Ishikawa (cell line): ENCODE measurements at regions not wholly inside any gene's neighbourhood (a gene's known extent, or its start where the extent isn't known, plus 50 kb on each side); places are given as distances from the start of the nearest gene placed in this dataset.

Experiments used
- CEBPB ChIP-seq: IDR thresholded peaks from 2 replicates; pipeline ENCODE4 v1.6.1; 2012
- CREB1 ChIP-seq: IDR thresholded peaks from 2 replicates; pipeline ENCODE4 v1.6.1; 2012; ENCODE audit warnings: low read depth
- EGR1 ChIP-seq: IDR thresholded peaks from 2 replicates; pipeline ENCODE4 v1.6.1; 2012
- EP300 ChIP-seq: IDR thresholded peaks from 2 replicates; pipeline ENCODE4 v1.6.1; 2012; ENCODE audit warnings: borderline replicate concordance
- FOXM1 ChIP-seq: IDR thresholded peaks from 2 replicates; pipeline ENCODE4 v1.6.1; 2012; ENCODE audit warnings: low read depth, borderline replicate concordance
- MAX ChIP-seq: IDR thresholded peaks from 2 replicates; pipeline ENCODE4 v1.6.1; 2012
- NFIC ChIP-seq: IDR thresholded peaks from 2 replicates; pipeline ENCODE4 v1.6.1; 2012
- RAD21 ChIP-seq: IDR thresholded peaks from 2 replicates; pipeline ENCODE4 v1.6.1; 2012; ENCODE audit warnings: low read depth
- TAF1 ChIP-seq: IDR thresholded peaks from 2 replicates; pipeline ENCODE4 v1.6.1; 2012; ENCODE audit warnings: low read depth, mild to moderate bottlenecking
- TCF12 ChIP-seq: IDR thresholded peaks from 2 replicates; pipeline ENCODE4 v1.6.1; 2012; ENCODE audit warnings: low read depth
- TEAD4 ChIP-seq: IDR thresholded peaks from 2 replicates; pipeline ENCODE4 v1.6.1; 2012
- YY1 ChIP-seq: IDR thresholded peaks from 2 replicates; pipeline ENCODE4 v1.6.1; 2012; ENCODE audit warnings: low read depth
- ZBTB7A ChIP-seq: IDR thresholded peaks from 2 replicates; pipeline ENCODE4 v1.6.1; 2012; ENCODE audit warnings: low read depth
- TF ChIP-seq, protein P1 (sequence below): IDR thresholded peaks from 2 replicates; pipeline ENCODE4 v1.6.1; 2012; ENCODE audit warnings: low read depth, mild to moderate bottlenecking
- TF ChIP-seq, protein P2 (sequence below): IDR thresholded peaks from 2 replicates; pipeline ENCODE4 v1.6.1; 2012

- TF ChIP-seq FOXM1 (no peak), CEBPB (no peak), EP300 (no peak), NFIC (no peak), TAF1 (no peak), YY1 (no peak), TEAD4 (no peak), CREB1 (no peak), ZBTB7A (no peak), TCF12 (no peak)
- TF ChIP-seq, protein P1, sequence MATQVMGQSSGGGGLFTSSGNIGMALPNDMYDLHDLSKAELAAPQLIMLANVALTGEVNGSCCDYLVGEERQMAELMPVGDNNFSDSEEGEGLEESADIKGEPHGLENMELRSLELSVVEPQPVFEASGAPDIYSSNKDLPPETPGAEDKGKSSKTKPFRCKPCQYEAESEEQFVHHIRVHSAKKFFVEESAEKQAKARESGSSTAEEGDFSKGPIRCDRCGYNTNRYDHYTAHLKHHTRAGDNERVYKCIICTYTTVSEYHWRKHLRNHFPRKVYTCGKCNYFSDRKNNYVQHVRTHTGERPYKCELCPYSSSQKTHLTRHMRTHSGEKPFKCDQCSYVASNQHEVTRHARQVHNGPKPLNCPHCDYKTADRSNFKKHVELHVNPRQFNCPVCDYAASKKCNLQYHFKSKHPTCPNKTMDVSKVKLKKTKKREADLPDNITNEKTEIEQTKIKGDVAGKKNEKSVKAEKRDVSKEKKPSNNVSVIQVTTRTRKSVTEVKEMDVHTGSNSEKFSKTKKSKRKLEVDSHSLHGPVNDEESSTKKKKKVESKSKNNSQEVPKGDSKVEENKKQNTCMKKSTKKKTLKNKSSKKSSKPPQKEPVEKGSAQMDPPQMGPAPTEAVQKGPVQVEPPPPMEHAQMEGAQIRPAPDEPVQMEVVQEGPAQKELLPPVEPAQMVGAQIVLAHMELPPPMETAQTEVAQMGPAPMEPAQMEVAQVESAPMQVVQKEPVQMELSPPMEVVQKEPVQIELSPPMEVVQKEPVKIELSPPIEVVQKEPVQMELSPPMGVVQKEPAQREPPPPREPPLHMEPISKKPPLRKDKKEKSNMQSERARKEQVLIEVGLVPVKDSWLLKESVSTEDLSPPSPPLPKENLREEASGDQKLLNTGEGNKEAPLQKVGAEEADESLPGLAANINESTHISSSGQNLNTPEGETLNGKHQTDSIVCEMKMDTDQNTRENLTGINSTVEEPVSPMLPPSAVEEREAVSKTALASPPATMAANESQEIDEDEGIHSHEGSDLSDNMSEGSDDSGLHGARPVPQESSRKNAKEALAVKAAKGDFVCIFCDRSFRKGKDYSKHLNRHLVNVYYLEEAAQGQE: no peak
- TF ChIP-seq, protein P2, sequence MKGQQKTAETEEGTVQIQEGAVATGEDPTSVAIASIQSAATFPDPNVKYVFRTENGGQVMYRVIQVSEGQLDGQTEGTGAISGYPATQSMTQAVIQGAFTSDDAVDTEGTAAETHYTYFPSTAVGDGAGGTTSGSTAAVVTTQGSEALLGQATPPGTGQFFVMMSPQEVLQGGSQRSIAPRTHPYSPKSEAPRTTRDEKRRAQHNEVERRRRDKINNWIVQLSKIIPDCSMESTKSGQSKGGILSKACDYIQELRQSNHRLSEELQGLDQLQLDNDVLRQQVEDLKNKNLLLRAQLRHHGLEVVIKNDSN: no peak
These were observed 361.2 kb downstream of the PIK3R1 start for GRCh38 chr5:68576805-68577204.

DNA sequence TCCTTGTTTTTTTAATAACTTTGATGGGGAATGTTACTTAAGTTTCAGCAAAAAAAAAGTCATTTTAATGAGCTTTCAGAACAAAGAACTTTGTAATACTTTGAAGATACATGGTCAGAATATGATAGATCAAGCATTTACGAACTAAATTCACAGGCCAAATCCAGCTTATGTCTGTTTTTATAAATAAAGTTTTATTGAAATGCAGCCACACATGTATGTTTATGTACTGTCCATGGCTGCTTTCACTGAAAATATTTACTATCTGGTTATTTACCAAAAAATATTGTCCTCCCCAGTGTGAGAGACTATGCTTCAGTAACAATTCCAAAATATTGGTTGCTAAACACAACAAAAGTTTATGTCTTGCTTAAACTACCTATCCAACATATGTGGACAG lies 366.7 kb downstream of the PIK3R1 start:
- no peak for TF ChIP-seq TCF12
- no peak for TF ChIP-seq CEBPB
- TF ChIP-seq TEAD4: no peak
- TF ChIP-seq, protein P1: no peak
- TF ChIP-seq TAF1: no peak
- TF ChIP-seq YY1: no peak
- TF ChIP-seq, protein P2: no peak
- no peak for TF ChIP-seq RAD21
- TF ChIP-seq CREB1: no peak
- no peak for TF ChIP-seq EP300
- no peak for TF ChIP-seq ZBTB7A
- no peak for TF ChIP-seq MAX
- TF ChIP-seq NFIC: no peak
- TF ChIP-seq EGR1: no peak
- TF ChIP-seq FOXM1: no peak

DNA sequence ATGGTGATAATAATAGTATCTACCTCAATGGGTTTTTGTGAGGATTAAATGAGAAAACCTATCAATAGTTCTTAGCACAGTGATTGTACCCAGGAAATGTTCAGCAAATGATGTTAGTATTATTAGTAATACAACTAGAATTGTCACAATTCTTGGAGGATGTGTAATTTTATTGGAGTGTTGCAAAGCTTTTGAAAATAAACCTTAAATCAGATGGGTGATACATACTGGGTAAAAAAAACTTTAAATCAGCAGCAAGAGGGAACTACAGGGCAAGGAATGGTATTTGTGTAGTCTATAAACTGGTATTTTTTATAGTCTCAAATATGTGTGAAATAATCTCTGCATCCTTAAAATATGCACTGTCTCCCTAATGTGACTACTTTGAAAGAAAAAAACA lies 371.6 kb downstream of the PIK3R1 start:
- no peak for TF ChIP-seq CEBPB
- no peak for TF ChIP-seq RAD21
- no peak for TF ChIP-seq EGR1
- TF ChIP-seq FOXM1: no peak
- no peak for TF ChIP-seq NFIC
- TF ChIP-seq TAF1: no peak
- TF ChIP-seq, protein P2: no peak
- TF ChIP-seq TEAD4: no peak
- no peak for TF ChIP-seq CREB1
- TF ChIP-seq TCF12: no peak

DNA sequence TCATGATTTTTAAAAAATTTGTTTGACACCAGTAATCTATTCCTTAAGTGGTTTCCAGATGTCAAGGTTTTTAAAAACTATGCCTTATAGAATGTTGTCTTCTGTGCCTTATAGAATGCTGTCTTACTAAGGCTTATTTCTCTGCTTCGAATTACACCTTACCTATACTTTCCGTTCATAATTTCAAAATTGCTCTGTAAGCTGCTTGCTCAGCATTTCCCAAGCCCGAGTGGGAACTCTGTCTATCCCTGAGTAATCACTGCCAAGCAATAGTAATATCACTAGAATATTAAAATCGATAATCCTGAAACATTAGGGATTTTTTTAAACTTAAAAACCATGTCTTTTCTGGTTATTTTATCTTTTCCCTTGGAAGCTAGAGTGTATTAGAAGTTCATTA lies 376.3 kb downstream of the PIK3R1 start:
- TF ChIP-seq TCF12 (no peak), EGR1 (no peak), ZBTB7A (no peak)

- TF ChIP-seq TEAD4 (no peak), TCF12 (no peak), NFIC (no peak), EGR1 (no peak), CREB1 (no peak), TAF1 (no peak), EP300 (no peak), FOXM1 (no peak), MAX (no peak), RAD21 (no peak)
These were observed 376.8 kb downstream of the PIK3R1 start for GRCh38 chr5:68592351-68592750.

- TF ChIP-seq TEAD4 (no peak), CEBPB (no peak), YY1 (no peak), CREB1 (no peak), MAX (no peak), EGR1 (no peak), TCF12 (no peak), RAD21 (no peak), FOXM1 (no peak), ZBTB7A (no peak), NFIC (no peak), EP300 (no peak), TAF1 (no peak)
- TF ChIP-seq, protein P1: no peak
- TF ChIP-seq, protein P2: no peak
These were observed 377.7 kb downstream of the PIK3R1 start for GRCh38 chr5:68593211-68593671.
